A673 (cell line): ENCODE measurements at regions not wholly inside any gene's neighbourhood (a gene's known extent, or its start where the extent isn't known, plus 50 kb on each side); places are given as distances from the start of the nearest gene placed in this dataset.

ENCODE experiments used
- BruUV-seq: library from RNA; stranded (reverse); fragments of 400-500 nt; replicated peaks from 2 replicates; lab custom pipeline; 2021; lab: Mats Ljungman, UMichigan
- CTCF ChIA-PET: fragments of 300-600 bp; sonication (Branson Sonifier 250); formaldehyde crosslinking; loops from one replicate; lab custom pipeline; 2022; ENCODE audit warnings: antibody characterized with exemption; lab: Charles Lee
- POLR2A ChIA-PET: fragments of 300-600 bp; sonication (Branson Sonifier 250); formaldehyde crosslinking; loops from one replicate; lab custom pipeline; 2022; ENCODE audit warnings: antibody characterized with exemption; ENCODE audit not compliant: low non-redundant PET; lab: Charles Lee
- DNase-seq: peaks from one replicate; pipeline ENCODE4 v3.0.0-alpha.2; 2015; ENCODE audit warnings: low spot score
- H3K27ac ChIP-seq: fragments of 200-600 bp; sonication (generic); 2 replicates; pipeline ENCODE4 v1.5.1; 2016; ENCODE audit warnings: mixed run types, low read depth, mild to moderate bottlenecking, mixed read lengths, antibody characterized with exemption, low read length; ENCODE audit not compliant: poor library complexity, severe bottlenecking
- H3K27me3 ChIP-seq: fragments of 200-600 bp; sonication (generic); replicated peaks from 2 replicates; pipeline ENCODE4 v1.6.1; 2017; ENCODE audit warnings: mixed run types, low read depth, mild to moderate bottlenecking, mixed read lengths, antibody characterized with exemption, low read length; ENCODE audit not compliant: insufficient read depth, poor library complexity
- H3K36me3 ChIP-seq: fragments of 200-600 bp; sonication (generic); 2 replicates; pipeline ENCODE4 v1.6.1; 2016; ENCODE audit warnings: mixed run types, mild to moderate bottlenecking, mixed read lengths, antibody characterized with exemption, low read length; ENCODE audit not compliant: insufficient read depth, poor library complexity, severe bottlenecking
- H3K4me1 ChIP-seq: fragments of 200-600 bp; sonication (generic); 2 replicates; pipeline ENCODE4 v1.6.1; 2017; ENCODE audit warnings: mixed run types, mild to moderate bottlenecking, mixed read lengths, antibody characterized with exemption, low read length; ENCODE audit not compliant: insufficient read depth, poor library complexity, severe bottlenecking
- H3K4me3 ChIP-seq: fragments of 200-600 bp; sonication (generic); 2 replicates; pipeline ENCODE4 v1.5.1; 2016; ENCODE audit warnings: low read depth, mixed run types, mild to moderate bottlenecking, mixed read lengths, low read length; ENCODE audit not compliant: poor library complexity, severe bottlenecking
- H3K9me3 ChIP-seq: fragments of 200-600 bp; sonication (generic); 2 replicates; pipeline ENCODE4 v1.6.1; 2016; ENCODE audit warnings: mixed run types, low read depth, mild to moderate bottlenecking, mixed read lengths, antibody characterized with exemption, low read length; ENCODE audit not compliant: poor library complexity, severe bottlenecking
- EZH2 ChIP-seq: fragments of 200-600 bp; sonication (generic); IDR thresholded peaks from 2 replicates; pipeline ENCODE4 v1.6.1; 2017; ENCODE audit warnings: borderline replicate concordance, low read depth, mild to moderate bottlenecking, mixed read lengths, antibody characterized with exemption, low read length; ENCODE audit not compliant: poor library complexity, severe bottlenecking
- intact Hi-C: fragments of 100-400 bp; cut with micrococcal nuclease; formaldehyde crosslinking; loops from one replicate; pipeline ENCODE4 v1.10.0; 2022; ENCODE audit not compliant: unreplicated experiment
- TF ChIP-seq, protein P1 (sequence below): fragments of 300-800, 200-600 bp; sonication (generic); conservative IDR thresholded peaks from 2 replicates; pipeline ENCODE4 v1.5.1; 2017; ENCODE audit warnings: low read depth, mild to moderate bottlenecking, antibody characterized with exemption, low read length, moderate library complexity, mixed read lengths

DNA sequence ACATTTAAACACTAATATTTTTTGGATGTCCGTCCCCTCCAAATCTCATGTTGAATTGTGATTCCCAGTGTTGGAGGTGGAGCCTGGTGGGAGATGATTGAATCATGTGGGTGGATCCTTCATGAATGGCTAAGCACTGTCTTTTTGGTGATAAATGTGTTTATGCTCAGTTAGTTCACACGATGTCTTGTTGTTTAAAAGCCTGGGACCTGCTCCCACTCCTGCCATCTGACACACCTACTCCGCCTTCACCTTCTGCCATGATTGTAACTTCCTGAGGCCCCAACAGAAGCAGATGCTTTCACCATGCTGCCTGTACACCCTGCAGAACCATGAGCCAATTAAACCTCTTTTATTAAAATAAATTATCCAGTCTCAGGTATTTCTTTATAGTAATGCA is 114.7 kb downstream of the TNFAIP3 start:
- no peaks in the 10 kb centered on the region for H3K27me3 ChIP-seq
- ChIA-PET CTCF (no interaction called here), POLR2A (no interaction called here)
- no peaks in the 10 kb centered on the region for H3K4me1 ChIP-seq
- H3K27ac ChIP-seq, result no peak overlapping the region
- no peaks in the 10 kb centered on the region for H3K36me3 ChIP-seq
- DNase-seq, result no peak
- TF ChIP-seq, protein P1, sequence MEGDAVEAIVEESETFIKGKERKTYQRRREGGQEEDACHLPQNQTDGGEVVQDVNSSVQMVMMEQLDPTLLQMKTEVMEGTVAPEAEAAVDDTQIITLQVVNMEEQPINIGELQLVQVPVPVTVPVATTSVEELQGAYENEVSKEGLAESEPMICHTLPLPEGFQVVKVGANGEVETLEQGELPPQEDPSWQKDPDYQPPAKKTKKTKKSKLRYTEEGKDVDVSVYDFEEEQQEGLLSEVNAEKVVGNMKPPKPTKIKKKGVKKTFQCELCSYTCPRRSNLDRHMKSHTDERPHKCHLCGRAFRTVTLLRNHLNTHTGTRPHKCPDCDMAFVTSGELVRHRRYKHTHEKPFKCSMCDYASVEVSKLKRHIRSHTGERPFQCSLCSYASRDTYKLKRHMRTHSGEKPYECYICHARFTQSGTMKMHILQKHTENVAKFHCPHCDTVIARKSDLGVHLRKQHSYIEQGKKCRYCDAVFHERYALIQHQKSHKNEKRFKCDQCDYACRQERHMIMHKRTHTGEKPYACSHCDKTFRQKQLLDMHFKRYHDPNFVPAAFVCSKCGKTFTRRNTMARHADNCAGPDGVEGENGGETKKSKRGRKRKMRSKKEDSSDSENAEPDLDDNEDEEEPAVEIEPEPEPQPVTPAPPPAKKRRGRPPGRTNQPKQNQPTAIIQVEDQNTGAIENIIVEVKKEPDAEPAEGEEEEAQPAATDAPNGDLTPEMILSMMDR, result no peak
- TF ChIP-seq EZH2, result no peak
- no peaks in the 10 kb centered on the region for H3K9me3 ChIP-seq
- intact Hi-C loops, result no loop called here
- H3K4me3 ChIP-seq, result no peak overlapping the region
- BruUV-seq, result no TSS peak

GRCh38 chr6:137982418-137983189 is 115.5 kb downstream of the TNFAIP3 start:
- ChIA-PET POLR2A (no interaction called here), CTCF (interaction anchor here (0.6 kb wide), 1 partner anchor 905 kb away, joined by 4 read pairs; no protein-coding TSS in a partner anchor)
- no peak for DNase-seq
- TF ChIP-seq, protein P1, result no peak
- no peak for TF ChIP-seq EZH2
- H3K4me3 ChIP-seq, result no peak overlapping the region
- H3K27me3 ChIP-seq, result no peaks in the 10 kb centered on the region
- H3K36me3 ChIP-seq, result no peaks in the 10 kb centered on the region
- H3K27ac ChIP-seq, result no peak overlapping the region
- no peaks in the 10 kb centered on the region for H3K4me1 ChIP-seq
- no peaks in the 10 kb centered on the region for H3K9me3 ChIP-seq
- BruUV-seq, result no TSS peak
- intact Hi-C loops, result no loop called here

DNA sequence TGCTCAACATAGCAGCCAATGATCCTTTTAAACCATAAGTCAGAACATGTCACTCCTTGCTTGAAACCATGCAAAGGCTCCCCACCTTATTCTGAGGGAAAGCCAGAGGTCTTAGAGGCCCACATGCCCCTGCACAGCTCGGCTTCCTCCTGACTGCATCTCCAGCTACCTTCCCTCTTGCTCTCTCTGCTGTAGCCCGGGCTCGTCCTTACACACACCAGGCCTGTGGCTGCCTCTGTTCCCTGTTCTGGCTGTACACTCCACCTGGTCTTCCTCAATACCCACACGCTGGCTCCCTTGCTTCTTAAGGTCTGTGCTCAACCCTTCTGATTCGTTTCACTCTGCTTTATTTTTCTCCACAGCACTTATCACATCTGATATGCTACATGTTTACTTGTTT is 116.2 kb downstream of the TNFAIP3 start:
- Histone ChIP-seq H3K4me3 (no peak overlapping the region), H3K27ac (no peak overlapping the region), H3K9me3 (no peaks in the 10 kb centered on the region), H3K4me1 (no peaks in the 10 kb centered on the region), H3K27me3 (no peaks in the 10 kb centered on the region), H3K36me3 (no peaks in the 10 kb centered on the region)
- TF ChIP-seq EZH2, result no peak
- TF ChIP-seq, protein P1, result no peak
- CTCF ChIA-PET, result no interaction called here
- intact Hi-C loops, result no loop called here
- BruUV-seq, result no TSS peak
- POLR2A ChIA-PET, result no interaction called here
- DNase-seq, result no peak
